SU-DHL-6 (cell line): ENCODE measurements at regions not wholly inside any gene's neighbourhood (a gene's known extent, or its start where the extent isn't known, plus 50 kb on each side); places are given as distances from the start of the nearest gene placed in this dataset.

Experiments
- H2AFZ ChIP-seq: fragments of 200-600 bp; sonication (generic); 2 replicates; pipeline ENCODE4 v1.6.1; 2014; ENCODE audit warnings: low read depth, mild to moderate bottlenecking, moderate library complexity, mixed read lengths, antibody characterized with exemption, low read length; ENCODE audit not compliant: severe bottlenecking
- H3F3A ChIP-seq: fragments of 200-600 bp; shearing (Covaris generic); 2 replicates; pipeline ENCODE4 v1.6.0; 2016; ENCODE audit warnings: antibody characterized with exemption, mild to moderate bottlenecking; ENCODE audit not compliant: insufficient read depth
- H3K27ac ChIP-seq: fragments of 200-600 bp; sonication (generic); 2 replicates; pipeline ENCODE4 v1.5.1; 2016; ENCODE audit warnings: low read depth, mild to moderate bottlenecking, low read length, moderate library complexity, mixed read lengths
- H3K27me3 ChIP-seq: fragments of 200-600 bp; sonication (generic), shearing (Covaris generic); 2 replicates; pipeline ENCODE4 v1.6.0; 2014; ENCODE audit warnings: mild to moderate bottlenecking, low read length
- H3K36me3 ChIP-seq: fragments of 200-600 bp; sonication (generic); 2 replicates; pipeline ENCODE4 v1.6.1; 2014; ENCODE audit warnings: mild to moderate bottlenecking, low read length, mixed read lengths
- H3K4me2 ChIP-seq: fragments of 300-600, 200-600 bp; shearing (Covaris generic), sonication (generic); 2 replicates; pipeline ENCODE4 v1.6.0; 2014; ENCODE audit warnings: low read length, low read depth, mild to moderate bottlenecking; ENCODE audit not compliant: poor library complexity, severe bottlenecking
- H3K4me3 ChIP-seq: fragments of 200-600 bp; sonication (generic); 2 replicates; pipeline ENCODE4 v1.5.1; 2014; ENCODE audit warnings: antibody characterized with exemption, low read length, mild to moderate bottlenecking, mixed read lengths; ENCODE audit not compliant: insufficient read depth, poor library complexity, severe bottlenecking
- H3K79me2 ChIP-seq: fragments of 200-600 bp; sonication (generic); 2 replicates; pipeline ENCODE4 v1.6.1; 2014; ENCODE audit warnings: mild to moderate bottlenecking, low read length, moderate library complexity; ENCODE audit not compliant: insufficient read depth
- H3K9ac ChIP-seq: fragments of 200-600 bp; sonication (generic); 2 replicates; pipeline ENCODE4 v1.7.0; 2014; ENCODE audit warnings: mild to moderate bottlenecking, low read length
- H3K9me2 ChIP-seq: fragments of 200-600 bp; sonication (generic); replicated peaks from 2 replicates; pipeline ENCODE4 v1.6.1; 2014; ENCODE audit warnings: low read length; ENCODE audit not compliant: insufficient read depth
- H3K9me3 ChIP-seq: fragments of 200-600 bp; sonication (generic); 2 replicates; pipeline ENCODE4 v1.6.1; 2014; ENCODE audit warnings: low read length, mixed read lengths; ENCODE audit not compliant: insufficient read depth
- H4K20me1 ChIP-seq: fragments of 200-600 bp; sonication (generic); 2 replicates; pipeline ENCODE4 v1.6.1; 2014; ENCODE audit warnings: low read depth, mild to moderate bottlenecking, antibody characterized with exemption, low read length, moderate library complexity, mixed read lengths
- EZH2phosphoT487 ChIP-seq: fragments of 200-600 bp; sonication (generic), shearing (Covaris generic); conservative IDR thresholded peaks from 2 replicates; pipeline ENCODE4 v1.6.1; 2018; ENCODE audit warnings: mild to moderate bottlenecking, antibody characterized with exemption, low read length, moderate library complexity, mixed read lengths
- TF ChIP-seq, protein P1 (sequence below): fragments of 200-600 bp; sonication (generic); IDR thresholded peaks from one replicate; pipeline ENCODE4 v1.5.1; 2017; ENCODE audit warnings: antibody characterized with exemption, mild to moderate bottlenecking, low read length, moderate library complexity; ENCODE audit not compliant: insufficient read depth, poor library complexity, severe bottlenecking

DNA sequence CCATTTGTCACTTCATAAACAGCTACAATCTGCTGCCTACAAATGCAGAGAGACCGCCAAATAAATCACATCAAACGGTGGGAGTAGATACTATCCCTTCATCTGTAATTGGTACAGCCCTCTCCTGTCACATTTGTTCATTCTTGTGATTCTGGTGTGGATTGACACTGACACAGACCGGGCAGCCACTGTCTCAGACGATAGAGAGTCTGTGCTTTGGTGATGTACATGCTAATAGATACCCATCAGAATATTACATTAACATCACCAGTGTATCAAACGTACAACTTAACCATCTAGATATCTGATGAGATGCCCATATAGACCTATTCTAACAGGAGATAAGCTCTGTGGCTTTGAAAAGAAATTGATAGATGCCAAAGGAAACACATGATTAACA is 419.7 kb upstream of the ZEB2 start:
- Histone ChIP-seq H3K27ac (no peak overlapping the region), H3K79me2 (no peaks in the 10 kb centered on the region), H2AFZ (no peak overlapping the region), H3K4me3 (no peak overlapping the region), H3F3A (no peaks in the 10 kb centered on the region), H3K9me3 (no peaks in the 10 kb centered on the region), H3K4me2 (no peak overlapping the region), H3K36me3 (no peaks in the 10 kb centered on the region), H3K9me2 (no peaks in the 10 kb centered on the region), H3K9ac (no peak overlapping the region), H4K20me1 (no peaks in the 10 kb centered on the region), H3K27me3 (no peaks in the 10 kb centered on the region)
- TF ChIP-seq, protein P1, sequence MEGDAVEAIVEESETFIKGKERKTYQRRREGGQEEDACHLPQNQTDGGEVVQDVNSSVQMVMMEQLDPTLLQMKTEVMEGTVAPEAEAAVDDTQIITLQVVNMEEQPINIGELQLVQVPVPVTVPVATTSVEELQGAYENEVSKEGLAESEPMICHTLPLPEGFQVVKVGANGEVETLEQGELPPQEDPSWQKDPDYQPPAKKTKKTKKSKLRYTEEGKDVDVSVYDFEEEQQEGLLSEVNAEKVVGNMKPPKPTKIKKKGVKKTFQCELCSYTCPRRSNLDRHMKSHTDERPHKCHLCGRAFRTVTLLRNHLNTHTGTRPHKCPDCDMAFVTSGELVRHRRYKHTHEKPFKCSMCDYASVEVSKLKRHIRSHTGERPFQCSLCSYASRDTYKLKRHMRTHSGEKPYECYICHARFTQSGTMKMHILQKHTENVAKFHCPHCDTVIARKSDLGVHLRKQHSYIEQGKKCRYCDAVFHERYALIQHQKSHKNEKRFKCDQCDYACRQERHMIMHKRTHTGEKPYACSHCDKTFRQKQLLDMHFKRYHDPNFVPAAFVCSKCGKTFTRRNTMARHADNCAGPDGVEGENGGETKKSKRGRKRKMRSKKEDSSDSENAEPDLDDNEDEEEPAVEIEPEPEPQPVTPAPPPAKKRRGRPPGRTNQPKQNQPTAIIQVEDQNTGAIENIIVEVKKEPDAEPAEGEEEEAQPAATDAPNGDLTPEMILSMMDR = no peak
- TF ChIP-seq EZH2phosphoT487 = no peak

GRCh38 chr2:144937910-144938709 is 418.2 kb upstream of the ZEB2 start:
- Histone ChIP-seq H3F3A (no peaks in the 10 kb centered on the region), H3K27ac (no peak overlapping the region), H3K9me2 (no peaks in the 10 kb centered on the region), H3K36me3 (no peaks in the 10 kb centered on the region), H3K4me2 (no peak overlapping the region), H3K27me3 (no peaks in the 10 kb centered on the region), H3K9me3 (no peaks in the 10 kb centered on the region), H4K20me1 (no peaks in the 10 kb centered on the region), H3K4me3 (no peak overlapping the region), H3K9ac (no peak overlapping the region), H2AFZ (no peak overlapping the region), H3K79me2 (no peaks in the 10 kb centered on the region)
- TF ChIP-seq EZH2phosphoT487 = no peak
- TF ChIP-seq, protein P1 = no peak

- H3F3A ChIP-seq = no peaks in the 10 kb centered on the region
- H3K9ac ChIP-seq = no peak overlapping the region
- no peak overlapping the region for H3K4me2 ChIP-seq
- H3K79me2 ChIP-seq = no peaks in the 10 kb centered on the region
- no peaks in the 10 kb centered on the region for H4K20me1 ChIP-seq
- H3K36me3 ChIP-seq = no peaks in the 10 kb centered on the region
- H3K27me3 ChIP-seq = no peaks in the 10 kb centered on the region
- TF ChIP-seq EZH2phosphoT487 = no peak
- TF ChIP-seq, protein P1 = no peak
- no peak overlapping the region for H3K4me3 ChIP-seq
- no peaks in the 10 kb centered on the region for H3K9me3 ChIP-seq
- H3K27ac ChIP-seq = no peak overlapping the region
- H2AFZ ChIP-seq = no peak overlapping the region
- H3K9me2 ChIP-seq = no peaks in the 10 kb centered on the region
These were observed 417.1 kb upstream of the ZEB2 start for GRCh38 chr2:144937066-144937465.
